MM.1S (cell line): ENCODE measurements at regions not wholly inside any gene's neighbourhood (a gene's known extent, or its start where the extent isn't known, plus 50 kb on each side); places are given as distances from the start of the nearest gene placed in this dataset.

ENCODE experiments used
- DNase-seq: peaks from one replicate; pipeline ENCODE4 v3.0.0-alpha.2; 2015
- H2AFZ ChIP-seq: fragments of 300-600 bp; sonication (generic); 2 replicates; pipeline ENCODE4 v1.6.0; 2016; ENCODE audit warnings: antibody characterized with exemption, low read length
- H3F3A ChIP-seq: fragments of 300-600 bp; sonication (generic); 2 replicates; pipeline ENCODE4 v1.6.1; 2016; ENCODE audit warnings: mild to moderate bottlenecking, antibody characterized with exemption, low read length, moderate library complexity, mixed read lengths; ENCODE audit not compliant: insufficient read depth
- H3K27ac ChIP-seq: fragments of 300-600 bp; sonication (generic); 2 replicates; pipeline ENCODE4 v1.5.1; 2016; ENCODE audit warnings: mild to moderate bottlenecking, low read length
- H3K27me3 ChIP-seq: fragments of 300-600 bp; sonication (generic); replicated peaks from 2 replicates; pipeline ENCODE4 v1.6.0; 2016; ENCODE audit warnings: low read length; ENCODE audit not compliant: insufficient read depth
- H3K36me3 ChIP-seq: fragments of 300-600 bp; sonication (generic); replicated peaks from 2 replicates; pipeline ENCODE4 v1.6.1; 2016; ENCODE audit warnings: mild to moderate bottlenecking, low read length, mixed read lengths; ENCODE audit not compliant: insufficient read depth
- H3K4me1 ChIP-seq: fragments of 300-600 bp; sonication (generic); 2 replicates; pipeline ENCODE4 v1.6.1; 2016; ENCODE audit warnings: low read length, mixed read lengths
- H3K4me2 ChIP-seq: fragments of 300-600 bp; sonication (generic); 2 replicates; pipeline ENCODE4 v1.6.0; 2016; ENCODE audit warnings: low read depth, low read length
- H3K4me3 ChIP-seq: fragments of 300-600 bp; sonication (generic); 2 replicates; pipeline ENCODE4 v1.5.1; 2016; ENCODE audit warnings: low read length, mixed read lengths
- H3K79me2 ChIP-seq: fragments of 300-600 bp; sonication (generic); 2 replicates; pipeline ENCODE4 v1.6.1; 2016; ENCODE audit warnings: mixed run types, low read length, mixed read lengths
- H3K9ac ChIP-seq: fragments of 300-600 bp; sonication (generic); 2 replicates; pipeline ENCODE4 v1.6.1; 2016; ENCODE audit warnings: low read length, mixed read lengths
- H3K9me2 ChIP-seq: fragments of 300-600 bp; sonication (generic); replicated peaks from 2 replicates; pipeline ENCODE4 v1.6.1; 2016; ENCODE audit warnings: mild to moderate bottlenecking, low read length, mixed read lengths; ENCODE audit not compliant: insufficient read depth
- H3K9me3 ChIP-seq: fragments of 300-600 bp; sonication (generic); replicated peaks from 2 replicates; pipeline ENCODE4 v1.6.1; 2016; ENCODE audit warnings: mild to moderate bottlenecking, low read length, mixed read lengths; ENCODE audit not compliant: insufficient read depth
- H4K20me1 ChIP-seq: fragments of 300-600 bp; sonication (generic); 2 replicates; pipeline ENCODE4 v1.6.1; 2016; ENCODE audit warnings: mild to moderate bottlenecking, low read length, moderate library complexity, mixed read lengths; ENCODE audit not compliant: insufficient read depth
- EZH2 ChIP-seq: fragments of 300-600 bp; sonication (generic); optimal IDR thresholded peaks from 2 replicates; pipeline ENCODE3; 2017; ENCODE audit warnings: low read depth, mild to moderate bottlenecking, antibody characterized with exemption, low read length, mixed read lengths
- EZH2phosphoT487 ChIP-seq: fragments of 300-600 bp; sonication (generic); IDR thresholded peaks from 2 replicates; pipeline ENCODE4 v1.6.1; 2018; ENCODE audit warnings: antibody characterized with exemption, low read length
- TF ChIP-seq, protein P1 (sequence below): fragments of 300-600 bp; sonication (generic); IDR thresholded peaks from 2 replicates; pipeline ENCODE4 v1.5.1; 2016; ENCODE audit warnings: antibody characterized with exemption, low read length, mixed read lengths

DNA sequence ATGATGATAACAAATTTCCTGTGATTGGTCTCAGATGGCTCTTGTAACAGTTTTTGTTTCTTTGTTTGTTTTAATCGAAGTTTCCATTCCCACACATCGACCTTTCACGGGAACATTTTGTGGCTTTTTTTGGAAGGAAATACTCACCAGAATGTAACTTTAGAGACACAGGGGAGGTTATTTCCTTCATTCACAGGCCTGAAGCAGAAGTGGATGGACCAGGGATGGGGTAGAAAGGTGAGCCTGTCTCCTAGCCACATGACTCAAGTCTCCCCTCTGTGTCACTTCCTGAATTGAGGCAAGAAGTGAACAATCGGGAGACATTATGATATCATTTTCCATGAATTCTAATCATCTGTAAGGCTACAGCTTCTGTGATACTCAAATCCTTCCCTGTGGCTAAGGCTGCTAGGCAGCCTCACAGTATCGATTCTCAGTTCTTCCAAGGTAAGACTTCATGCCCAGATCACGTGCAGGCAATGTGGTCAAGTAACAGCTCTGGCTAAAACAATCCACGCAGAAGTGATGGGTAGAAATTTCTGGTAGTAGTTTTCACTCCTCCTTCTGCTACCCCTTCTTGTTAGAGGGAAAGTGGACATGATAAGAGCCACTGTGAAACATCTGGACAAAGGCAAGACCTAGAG is 203.9 kb upstream of the NEBL start:
- TF ChIP-seq EZH2 (no peak), EZH2phosphoT487 (no peak)
- TF ChIP-seq, protein P1, sequence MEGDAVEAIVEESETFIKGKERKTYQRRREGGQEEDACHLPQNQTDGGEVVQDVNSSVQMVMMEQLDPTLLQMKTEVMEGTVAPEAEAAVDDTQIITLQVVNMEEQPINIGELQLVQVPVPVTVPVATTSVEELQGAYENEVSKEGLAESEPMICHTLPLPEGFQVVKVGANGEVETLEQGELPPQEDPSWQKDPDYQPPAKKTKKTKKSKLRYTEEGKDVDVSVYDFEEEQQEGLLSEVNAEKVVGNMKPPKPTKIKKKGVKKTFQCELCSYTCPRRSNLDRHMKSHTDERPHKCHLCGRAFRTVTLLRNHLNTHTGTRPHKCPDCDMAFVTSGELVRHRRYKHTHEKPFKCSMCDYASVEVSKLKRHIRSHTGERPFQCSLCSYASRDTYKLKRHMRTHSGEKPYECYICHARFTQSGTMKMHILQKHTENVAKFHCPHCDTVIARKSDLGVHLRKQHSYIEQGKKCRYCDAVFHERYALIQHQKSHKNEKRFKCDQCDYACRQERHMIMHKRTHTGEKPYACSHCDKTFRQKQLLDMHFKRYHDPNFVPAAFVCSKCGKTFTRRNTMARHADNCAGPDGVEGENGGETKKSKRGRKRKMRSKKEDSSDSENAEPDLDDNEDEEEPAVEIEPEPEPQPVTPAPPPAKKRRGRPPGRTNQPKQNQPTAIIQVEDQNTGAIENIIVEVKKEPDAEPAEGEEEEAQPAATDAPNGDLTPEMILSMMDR: no peak
- H3K4me2 ChIP-seq: no peak overlapping the region
- no peaks in the 10 kb centered on the region for H3K9me2 ChIP-seq
- H3K9me3 ChIP-seq: no peaks in the 10 kb centered on the region
- H3K27me3 ChIP-seq: no peaks in the 10 kb centered on the region
- H3K9ac ChIP-seq: no peak overlapping the region
- H3F3A ChIP-seq: no peaks in the 10 kb centered on the region
- H3K27ac ChIP-seq: no peak overlapping the region
- no peak overlapping the region for H3K4me3 ChIP-seq
- DNase-seq: no peak
- H3K36me3 ChIP-seq: no peaks in the 10 kb centered on the region
- H2AFZ ChIP-seq: no peak overlapping the region
- no peaks in the 10 kb centered on the region for H3K4me1 ChIP-seq
- no peaks in the 10 kb centered on the region for H3K79me2 ChIP-seq
- H4K20me1 ChIP-seq: no peaks in the 10 kb centered on the region

DNA sequence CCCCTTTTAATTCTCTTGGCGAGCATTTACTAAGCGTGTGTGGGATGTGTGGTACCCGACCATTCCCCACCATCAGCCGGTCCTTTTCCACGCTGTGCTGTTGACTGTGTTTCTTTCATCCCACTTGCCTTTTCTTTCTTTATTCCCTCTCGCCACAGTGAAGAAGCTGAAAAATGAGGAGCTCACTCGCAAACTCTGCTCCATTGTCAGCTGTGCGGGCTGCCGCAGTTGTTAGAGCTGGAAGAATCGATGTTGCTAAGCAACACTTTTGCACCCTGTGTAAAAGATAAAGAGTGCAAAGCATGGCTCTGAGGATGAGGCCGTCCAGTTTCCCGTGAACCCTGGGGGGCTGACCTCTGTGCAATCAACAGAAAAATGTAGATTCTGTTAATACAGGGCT is 203.1 kb upstream of the NEBL start:
- H3K27me3 ChIP-seq: no peaks in the 10 kb centered on the region
- H4K20me1 ChIP-seq: no peaks in the 10 kb centered on the region
- no peak overlapping the region for H2AFZ ChIP-seq
- H3K9ac ChIP-seq: no peak overlapping the region
- H3K4me1 ChIP-seq: no peaks in the 10 kb centered on the region
- H3K36me3 ChIP-seq: no peaks in the 10 kb centered on the region
- no peaks in the 10 kb centered on the region for H3K79me2 ChIP-seq
- TF ChIP-seq, protein P1: no peak
- TF ChIP-seq EZH2 (no peak), EZH2phosphoT487 (no peak)
- no peak overlapping the region for H3K4me2 ChIP-seq
- H3K27ac ChIP-seq: no peak overlapping the region
- no peaks in the 10 kb centered on the region for H3K9me2 ChIP-seq
- no peaks in the 10 kb centered on the region for H3K9me3 ChIP-seq
- no peak for DNase-seq
- no peak overlapping the region for H3K4me3 ChIP-seq
- no peaks in the 10 kb centered on the region for H3F3A ChIP-seq

DNA sequence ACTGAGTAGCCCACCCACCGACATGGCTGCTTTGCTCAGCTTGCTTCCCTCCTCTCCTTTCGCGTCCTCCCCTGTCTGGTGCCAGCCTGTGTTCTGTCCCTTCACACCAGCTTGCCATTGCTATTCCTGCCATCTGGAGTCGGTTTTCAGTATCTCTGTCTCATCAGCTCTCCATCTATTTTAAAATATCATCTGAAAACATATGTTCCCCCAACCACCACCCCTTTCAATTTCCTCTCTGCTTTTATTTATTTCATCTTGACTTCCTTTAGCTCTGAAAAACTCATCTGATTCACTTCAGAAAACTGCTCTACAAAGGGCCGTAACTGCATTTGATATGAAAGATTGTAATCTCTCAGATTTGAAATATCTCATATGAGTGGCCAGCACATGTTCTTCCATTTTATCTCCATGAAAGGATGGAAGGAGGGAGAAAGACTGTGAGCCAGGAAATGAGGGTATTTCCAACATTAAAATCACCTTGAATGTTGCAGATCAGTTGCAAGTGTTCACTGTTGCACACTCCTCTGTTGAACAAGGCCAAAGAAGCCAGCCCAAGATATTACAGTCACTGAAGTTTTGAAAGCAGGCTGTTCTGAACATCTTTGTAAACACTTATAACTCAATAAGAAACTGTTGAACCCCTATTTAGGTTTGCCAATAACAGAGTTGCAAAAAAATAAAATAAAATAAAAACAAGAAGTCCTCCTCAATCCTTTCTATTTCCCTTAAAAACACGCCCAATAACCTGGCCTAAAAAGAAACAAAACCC is 202.4 kb upstream of the NEBL start:
- no peaks in the 10 kb centered on the region for H3K4me1 ChIP-seq
- no peak overlapping the region for H3K9ac ChIP-seq
- no peak overlapping the region for H3K4me2 ChIP-seq
- no peaks in the 10 kb centered on the region for H3F3A ChIP-seq
- no peaks in the 10 kb centered on the region for H4K20me1 ChIP-seq
- no peaks in the 10 kb centered on the region for H3K79me2 ChIP-seq
- H2AFZ ChIP-seq: no peak overlapping the region
- no peak overlapping the region for H3K4me3 ChIP-seq
- H3K9me3 ChIP-seq: no peaks in the 10 kb centered on the region
- no peaks in the 10 kb centered on the region for H3K36me3 ChIP-seq
- H3K9me2 ChIP-seq: no peaks in the 10 kb centered on the region
- H3K27me3 ChIP-seq: no peaks in the 10 kb centered on the region
- TF ChIP-seq EZH2phosphoT487 (no peak), EZH2 (no peak)
- TF ChIP-seq, protein P1: no peak
- DNase-seq: no peak
- no peak overlapping the region for H3K27ac ChIP-seq
